Neuronal stem cell (in vitro differentiated cells): ENCODE measurements at regions not wholly inside any gene's neighbourhood (a gene's known extent, or its start where the extent isn't known, plus 50 kb on each side); places are given as distances from the start of the nearest gene placed in this dataset.

Source experiments
- DNase-seq: peaks from one replicate; pipeline ENCODE4 v3.0.0-alpha.2; 2013; ENCODE audit warnings: low spot score
- H2AFZ ChIP-seq: one replicate; pipeline ENCODE4 v1.6.1; 2013; ENCODE audit warnings: mild to moderate bottlenecking, low read length, inconsistent platforms
- H2AK5ac ChIP-seq: 2 replicates; pipeline ENCODE4 v1.6.1; 2013; ENCODE audit warnings: low read depth, mild to moderate bottlenecking, inconsistent platforms, low read length, moderate library complexity, mixed read lengths
- H2BK120ac ChIP-seq: 2 replicates; pipeline ENCODE4 v1.6.1; 2013; ENCODE audit warnings: low read depth, mild to moderate bottlenecking, inconsistent platforms, low read length, moderate library complexity, mixed read lengths
- H2BK12ac ChIP-seq: one replicate; pipeline ENCODE4 v1.6.1; 2013; ENCODE audit warnings: low read length, inconsistent platforms
- H2BK15ac ChIP-seq: 2 replicates; pipeline ENCODE4 v1.6.1; 2013; ENCODE audit warnings: mild to moderate bottlenecking, low read length, inconsistent platforms, mixed read lengths
- H2BK5ac ChIP-seq: one replicate; pipeline ENCODE4 v1.6.1; 2013; ENCODE audit warnings: inconsistent platforms, mild to moderate bottlenecking, low read length, moderate library complexity
- H3K14ac ChIP-seq: one replicate; pipeline ENCODE4 v1.6.1; 2013; ENCODE audit warnings: low read length, inconsistent platforms
- H3K18ac ChIP-seq: 2 replicates; pipeline ENCODE4 v1.6.1; 2013; ENCODE audit warnings: low read length, inconsistent platforms
- H3K23ac ChIP-seq: 2 replicates; pipeline ENCODE4 v1.6.1; 2013; ENCODE audit warnings: low read depth, mild to moderate bottlenecking, mixed read lengths, low read length, inconsistent platforms; ENCODE audit not compliant: poor library complexity
- H3K27ac ChIP-seq: replicated peaks from 3 replicates; pipeline ENCODE4 v1.5.1; 2013; ENCODE audit warnings: low read length, inconsistent platforms
- H3K27me3 ChIP-seq, 3 experiments: 2 replicates each; pipeline ENCODE4 v1.6.1; 2013; ENCODE audit warnings: low read length in 3 of 3, mild to moderate bottlenecking in 2 of 3, inconsistent platforms in 1 of 3, low read depth in 1 of 3, mixed read lengths in 1 of 3, moderate library complexity in 1 of 3; ENCODE audit not compliant: control insufficient read depth in 3 of 3, insufficient read depth in 3 of 3
- H3K36me3 ChIP-seq, 2 donors: replicated peaks in 1 of 2; 2 replicates each; pipeline ENCODE4 v1.6.1; 2013; ENCODE audit warnings: low read length in 2 of 2; ENCODE audit not compliant: control insufficient read depth in 2 of 2, insufficient read depth in 2 of 2
- H3K4ac ChIP-seq: 2 replicates; pipeline ENCODE4 v1.6.1; 2013; ENCODE audit warnings: inconsistent platforms, mild to moderate bottlenecking, low read length, moderate library complexity
- H3K4me1 ChIP-seq, 2 donors: 1 replicate in 1 of 2; 2 replicates in 1 of 2; pipeline ENCODE4 v1.6.1; 2013; ENCODE audit warnings: low read length in 2 of 2, low read depth in 1 of 2; ENCODE audit not compliant: control insufficient read depth in 2 of 2, insufficient read depth in 1 of 2
- H3K4me2 ChIP-seq: one replicate; pipeline ENCODE4 v1.6.1; 2013; ENCODE audit warnings: mild to moderate bottlenecking, low read length, inconsistent platforms; ENCODE audit not compliant: insufficient read depth, poor library complexity, severe bottlenecking
- H3K4me3 ChIP-seq, 2 donors: 2 replicates each; pipeline ENCODE4 v1.5.1; 2013; ENCODE audit warnings: low read length in 2 of 2, mild to moderate bottlenecking in 2 of 2, inconsistent platforms in 1 of 2, moderate library complexity in 1 of 2
- H3K79me1 ChIP-seq: one replicate; pipeline ENCODE4 v1.6.1; 2013; ENCODE audit warnings: low read depth, mild to moderate bottlenecking, inconsistent platforms, low read length, moderate library complexity
- H3K9ac ChIP-seq: one replicate; pipeline ENCODE4 v1.6.1; 2013; ENCODE audit warnings: mild to moderate bottlenecking, low read depth, low read length, inconsistent platforms; ENCODE audit not compliant: poor library complexity
- H3K9me3 ChIP-seq, 2 donors: replicated peaks in 1 of 2; 2 replicates each; pipeline versions ENCODE3 to v1.6.1; 2013; ENCODE audit warnings: low read length in 2 of 2, mild to moderate bottlenecking in 2 of 2, inconsistent platforms in 1 of 2, low read depth in 1 of 2, mixed read lengths in 1 of 2, moderate library complexity in 1 of 2; ENCODE audit not compliant: control insufficient read depth in 2 of 2, insufficient read depth in 1 of 2
- H4K8ac ChIP-seq: one replicate; pipeline ENCODE4 v1.6.1; 2013; ENCODE audit warnings: low read depth, mild to moderate bottlenecking, inconsistent platforms, low read length, moderate library complexity
- H4K91ac ChIP-seq: one replicate; pipeline ENCODE4 v1.6.1; 2013; ENCODE audit warnings: low read length, low read depth, mild to moderate bottlenecking, inconsistent platforms; ENCODE audit not compliant: poor library complexity
- WGBS, 2 donors: extraction: QIAGEN DNeasy Blood & Tissue Kit; methylation state at CpG; one replicate each; pipeline ENCODE4 v1.1.7; 2013; ENCODE audit warnings: missing lambda C conversion rate in 2 of 2, mixed read lengths in 1 of 2; ENCODE audit not compliant: insufficient read length in 2 of 2, insufficient replicate concordance in 1 of 2; ENCODE audit errors: extremely low coverage in 2 of 2; 5-methylcytosine and 5-hydroxymethylcytosine counted together

- WGBS, 2 donors = no CpG with 5 or more reads among the region's 1 CpG
- no peaks in the 10 kb centered on the region for H3K36me3 ChIP-seq
Measured at GRCh38 chr2:14928056-14928455, 295.5 kb downstream of the LRATD1 start.

DNA sequence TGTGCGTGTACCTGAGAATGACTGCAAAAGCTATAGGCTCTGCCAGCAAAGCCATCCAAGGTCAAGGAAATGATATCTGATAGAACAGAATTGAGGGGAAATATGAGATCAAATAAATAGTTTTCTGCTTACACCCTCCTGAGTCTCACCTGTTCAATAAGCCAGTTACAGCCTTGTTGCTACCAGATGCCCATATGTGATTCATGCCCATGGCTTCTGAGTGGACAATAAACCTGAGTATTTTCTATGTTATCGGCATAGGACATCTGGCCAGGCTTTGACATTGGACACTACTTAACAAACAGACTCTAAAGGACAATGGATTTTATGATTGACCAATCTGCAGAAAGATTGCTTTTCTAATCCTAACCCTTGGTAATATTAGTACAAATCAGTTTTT, 297.9 kb downstream of the LRATD1 start:
- peaks cover 3% of the 10 kb centered on the region in 2 donors for H3K4me1 ChIP-seq
- no peak overlapping the region for H3K4me3 ChIP-seq
- no peak overlapping the region for H3K18ac ChIP-seq
- H3K9me3 ChIP-seq = no peaks in the 10 kb centered on the region
- no peak overlapping the region for H4K8ac ChIP-seq
- no peak overlapping the region for H4K91ac ChIP-seq
- no peak overlapping the region for H3K4me2 ChIP-seq
- no peaks in the 10 kb centered on the region for H3K36me3 ChIP-seq
- no peak overlapping the region for H2BK5ac ChIP-seq
- H3K79me1 ChIP-seq = no peaks in the 10 kb centered on the region
- H3K23ac ChIP-seq = no peak overlapping the region
- DNase-seq = no peak
- no peak overlapping the region for H2AK5ac ChIP-seq
- H3K4ac ChIP-seq = no peak overlapping the region
- H2BK120ac ChIP-seq = no peak overlapping the region
- H3K27ac ChIP-seq = no peak overlapping the region
- no peak overlapping the region for H2AFZ ChIP-seq
- H3K14ac ChIP-seq = no peak overlapping the region
- H3K9ac ChIP-seq = no peak overlapping the region
- no CpG with 5 or more reads among the region's 2 CpGs for WGBS, 2 donors
- no peaks in the 10 kb centered on the region for H3K27me3 ChIP-seq
- H2BK12ac ChIP-seq = no peak overlapping the region
- no peak overlapping the region for H2BK15ac ChIP-seq

More at GRCh38 chr2:14928056-14928455, 295.5 kb downstream of the LRATD1 start:
- no peak overlapping the region for H3K27ac ChIP-seq
- H3K4ac ChIP-seq = no peak overlapping the region
- H3K9ac ChIP-seq = no peak overlapping the region
- H3K79me1 ChIP-seq = no peaks in the 10 kb centered on the region
- H4K8ac ChIP-seq = no peak overlapping the region
- no peak overlapping the region for H3K4me2 ChIP-seq
- no peaks in the 10 kb centered on the region for H3K27me3 ChIP-seq
- H2BK15ac ChIP-seq = no peak overlapping the region
- DNase-seq = no peak
- no peak overlapping the region for H4K91ac ChIP-seq
- no peak overlapping the region for H2AFZ ChIP-seq
- H3K9me3 ChIP-seq = no peaks in the 10 kb centered on the region
- H3K4me3 ChIP-seq = no peak overlapping the region
- H3K14ac ChIP-seq = no peak overlapping the region
- H2BK12ac ChIP-seq = no peak overlapping the region
- H3K18ac ChIP-seq = no peak overlapping the region
- H3K4me1 ChIP-seq = peaks cover 2 to 3% of the 10 kb centered on the region in 2 donors
- no peak overlapping the region for H2AK5ac ChIP-seq
- no peak overlapping the region for H2BK5ac ChIP-seq
- no peak overlapping the region for H2BK120ac ChIP-seq
- no peak overlapping the region for H3K23ac ChIP-seq

GRCh38 chr2:14932285-14932684, 299.8 kb downstream of the LRATD1 start:
- Histone ChIP-seq H3K4me3 (no peak overlapping the region), H3K4me2 (no peak overlapping the region), H2BK5ac (no peak overlapping the region), H3K4me1 (peaks cover 3% of the 10 kb centered on the region in 2 donors), H3K27ac (no peak overlapping the region), H3K14ac (no peak overlapping the region), H4K91ac (no peak overlapping the region), H3K27me3 (no peaks in the 10 kb centered on the region), H3K9me3 (peaks cover 4% of the 10 kb centered on the region in 2 donors), H3K4ac (no peak overlapping the region), H2BK120ac (no peak overlapping the region), H3K79me1 (no peaks in the 10 kb centered on the region), H3K9ac (no peak overlapping the region), H3K36me3 (no peaks in the 10 kb centered on the region), H4K8ac (no peak overlapping the region), H3K23ac (no peak overlapping the region), H2AFZ (peak overlapping the region; percentile 37), H2BK12ac (no peak overlapping the region), H2BK15ac (no peak overlapping the region), H3K18ac (no peak overlapping the region), H2AK5ac (no peak overlapping the region)
- DNase-seq = no peak

- Histone ChIP-seq H2AK5ac (no peak overlapping the region), H3K27me3 (no peaks in the 10 kb centered on the region), H3K79me1 (no peaks in the 10 kb centered on the region), H3K9me3 (peaks cover 5 to 6% of the 10 kb centered on the region in 2 donors), H3K4me1 (peaks cover 3% of the 10 kb centered on the region in 2 donors), H3K27ac (no peak overlapping the region), H2BK5ac (no peak overlapping the region), H3K4me2 (no peak overlapping the region), H3K23ac (no peak overlapping the region), H3K18ac (no peak overlapping the region), H3K36me3 (no peaks in the 10 kb centered on the region), H2BK120ac (no peak overlapping the region), H2BK12ac (no peak overlapping the region), H2BK15ac (no peak overlapping the region), H3K4me3 (no peak overlapping the region), H2AFZ (no peak overlapping the region), H4K91ac (no peak overlapping the region), H3K9ac (no peak overlapping the region), H3K14ac (no peak overlapping the region), H3K4ac (no peak overlapping the region), H4K8ac (no peak overlapping the region)
- no peak for DNase-seq
Measured at GRCh38 chr2:14933753-14934152, 301.2 kb downstream of the LRATD1 start.
